Astrocyte (in vitro differentiated cells and primary cell): ENCODE measurements at regions not wholly inside any gene's neighbourhood (a gene's known extent, or its start where the extent isn't known, plus 50 kb on each side); places are given as distances from the start of the nearest gene placed in this dataset.

Experiments used
- DNase-seq: peaks from one replicate; pipeline ENCODE4 v3.0.0-alpha.2; 2010; ENCODE audit warnings: low read depth
- FAIRE-seq: peaks from 2 replicates; lab custom pipeline; 2011; peaks lifted over from hg19 to GRCh38; lab: Jason Lieb, UNC
- H2AFZ ChIP-seq: 2 replicates; pipeline ENCODE4 v1.6.0; 2012; ENCODE audit warnings: low read depth, low read length, inconsistent platforms
- H3K27ac ChIP-seq: 2 replicates; pipeline ENCODE4 v1.5.1; 2011; ENCODE audit warnings: low read depth, low read length, inconsistent platforms
- H3K27me3 ChIP-seq: 2 replicates; pipeline ENCODE4 v1.6.0; 2011; ENCODE audit warnings: low read length, inconsistent platforms; ENCODE audit not compliant: insufficient read depth
- H3K36me3 ChIP-seq: 2 replicates; pipeline ENCODE4 v1.5.1; 2011; ENCODE audit warnings: low read length, inconsistent platforms; ENCODE audit not compliant: insufficient read depth
- H3K4me1 ChIP-seq: 2 replicates; pipeline ENCODE4 v1.5.1; 2011; ENCODE audit warnings: low read length, inconsistent platforms; ENCODE audit not compliant: insufficient read depth
- H3K4me2 ChIP-seq: 2 replicates; pipeline ENCODE4 v1.6.0; 2012; ENCODE audit warnings: low read length, inconsistent platforms
- H3K4me3 ChIP-seq: 2 replicates; pipeline ENCODE4 v1.5.1; 2011; ENCODE audit warnings: low read depth, mild to moderate bottlenecking, low read length, inconsistent platforms; ENCODE audit not compliant: insufficient read depth
- H3K79me2 ChIP-seq: 2 replicates; pipeline ENCODE4 v1.6.0; 2012; ENCODE audit warnings: mild to moderate bottlenecking, low read length, inconsistent platforms; ENCODE audit not compliant: insufficient read depth
- H3K9ac ChIP-seq: 2 replicates; pipeline ENCODE4 v1.6.0; 2012; ENCODE audit warnings: mild to moderate bottlenecking, low read length, inconsistent platforms
- H3K9me3 ChIP-seq: 2 replicates; pipeline ENCODE4 v1.5.1; 2012; ENCODE audit warnings: low read depth, mild to moderate bottlenecking, low read length, inconsistent platforms; ENCODE audit not compliant: insufficient read depth
- H4K20me1 ChIP-seq: 2 replicates; pipeline ENCODE4 v1.6.0; 2012; ENCODE audit warnings: low read length, inconsistent platforms; ENCODE audit not compliant: insufficient read depth
- H3K27ac Mint-ChIP-seq: one replicate; pipeline ENCODE4 v1.8.0; 2021; ENCODE audit warnings: mild to moderate bottlenecking, mixed read lengths; ENCODE audit not compliant: unreplicated experiment
- H3K27me3 Mint-ChIP-seq: one replicate; pipeline ENCODE4 v1.8.0; 2021; ENCODE audit warnings: low read depth, mixed read lengths; ENCODE audit not compliant: unreplicated experiment
- H3K36me3 Mint-ChIP-seq: one replicate; pipeline ENCODE4 v1.8.0; 2021; ENCODE audit warnings: low read depth, mixed read lengths; ENCODE audit not compliant: unreplicated experiment
- H3K4me1 Mint-ChIP-seq: one replicate; pipeline ENCODE4 v1.8.0; 2021; ENCODE audit warnings: low read depth, mixed read lengths; ENCODE audit not compliant: unreplicated experiment
- H3K4me3 Mint-ChIP-seq: one replicate; pipeline ENCODE4 v1.8.0; 2021; ENCODE audit warnings: mild to moderate bottlenecking, moderate library complexity, mixed read lengths; ENCODE audit not compliant: unreplicated experiment
- H3K9me3 Mint-ChIP-seq: one replicate; pipeline ENCODE4 v1.8.0; 2021; ENCODE audit warnings: mild to moderate bottlenecking, mixed read lengths; ENCODE audit not compliant: unreplicated experiment
- EZH2 ChIP-seq: IDR thresholded peaks from 2 replicates; pipeline ENCODE4 v1.6.1; 2012; ENCODE audit warnings: mild to moderate bottlenecking, low read length, inconsistent platforms; ENCODE audit not compliant: insufficient read depth
- TF ChIP-seq, protein P1 (sequence below): IDR thresholded peaks from 2 replicates; pipeline ENCODE4 v1.5.1; 2011; ENCODE audit warnings: low read depth, mild to moderate bottlenecking, inconsistent platforms, low read length, moderate library complexity; ENCODE audit not compliant: insufficient read depth

GRCh38 chr2:104546537-104546936 is 307.4 kb upstream of the POU3F3 start:
- H3K9me3 ChIP-seq: no peaks in the 10 kb centered on the region
- no peak overlapping the region for H3K27ac ChIP-seq
- no peaks in the 10 kb centered on the region for H3K27me3 ChIP-seq
- no peak overlapping the region for H2AFZ ChIP-seq
- no peak overlapping the region for H3K4me3 ChIP-seq
- H3K4me3 Mint-ChIP-seq: no peak overlapping the region
- H3K9me3 Mint-ChIP-seq: peaks cover 2% of the 10 kb centered on the region
- H3K4me1 Mint-ChIP-seq: no peaks in the 10 kb centered on the region
- no peaks in the 10 kb centered on the region for H3K36me3 Mint-ChIP-seq
- FAIRE-seq (no peak), DNase-seq (no peak)
- no peaks in the 10 kb centered on the region for H4K20me1 ChIP-seq
- H3K79me2 ChIP-seq: no peaks in the 10 kb centered on the region
- no peak overlapping the region for H3K4me2 ChIP-seq
- peaks cover 9% of the 10 kb centered on the region for H3K27me3 Mint-ChIP-seq
- H3K4me1 ChIP-seq: no peaks in the 10 kb centered on the region
- no peak overlapping the region for H3K27ac Mint-ChIP-seq
- TF ChIP-seq, protein P1, sequence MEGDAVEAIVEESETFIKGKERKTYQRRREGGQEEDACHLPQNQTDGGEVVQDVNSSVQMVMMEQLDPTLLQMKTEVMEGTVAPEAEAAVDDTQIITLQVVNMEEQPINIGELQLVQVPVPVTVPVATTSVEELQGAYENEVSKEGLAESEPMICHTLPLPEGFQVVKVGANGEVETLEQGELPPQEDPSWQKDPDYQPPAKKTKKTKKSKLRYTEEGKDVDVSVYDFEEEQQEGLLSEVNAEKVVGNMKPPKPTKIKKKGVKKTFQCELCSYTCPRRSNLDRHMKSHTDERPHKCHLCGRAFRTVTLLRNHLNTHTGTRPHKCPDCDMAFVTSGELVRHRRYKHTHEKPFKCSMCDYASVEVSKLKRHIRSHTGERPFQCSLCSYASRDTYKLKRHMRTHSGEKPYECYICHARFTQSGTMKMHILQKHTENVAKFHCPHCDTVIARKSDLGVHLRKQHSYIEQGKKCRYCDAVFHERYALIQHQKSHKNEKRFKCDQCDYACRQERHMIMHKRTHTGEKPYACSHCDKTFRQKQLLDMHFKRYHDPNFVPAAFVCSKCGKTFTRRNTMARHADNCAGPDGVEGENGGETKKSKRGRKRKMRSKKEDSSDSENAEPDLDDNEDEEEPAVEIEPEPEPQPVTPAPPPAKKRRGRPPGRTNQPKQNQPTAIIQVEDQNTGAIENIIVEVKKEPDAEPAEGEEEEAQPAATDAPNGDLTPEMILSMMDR: no peak
- TF ChIP-seq EZH2: no peak
- H3K36me3 ChIP-seq: no peaks in the 10 kb centered on the region
- no peak overlapping the region for H3K9ac ChIP-seq

DNA sequence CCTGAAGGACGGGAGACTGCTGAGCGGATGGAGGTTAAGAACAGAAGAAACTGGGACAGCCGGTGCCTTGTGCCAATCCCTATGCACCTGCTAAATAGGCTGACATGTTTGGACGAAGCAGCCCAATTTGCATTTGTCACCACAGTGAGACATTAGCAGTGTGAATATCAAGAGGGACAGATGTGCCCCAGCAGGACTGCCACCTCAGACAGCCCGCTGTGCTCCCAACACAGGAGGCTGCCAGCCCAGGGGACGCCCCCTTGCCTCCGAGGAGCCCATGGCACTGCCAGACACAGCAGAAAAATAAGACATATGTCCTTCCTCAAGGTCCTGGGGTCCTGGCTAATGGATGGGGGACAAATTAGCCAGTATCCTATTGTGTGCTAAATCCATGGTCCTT is 306.7 kb upstream of the POU3F3 start:
- no peaks in the 10 kb centered on the region for H3K36me3 ChIP-seq
- H3K4me1 ChIP-seq: no peaks in the 10 kb centered on the region
- Mint-ChIP-seq H3K4me3 (no peak overlapping the region), H3K27me3 (peaks cover 9% of the 10 kb centered on the region), H3K36me3 (no peaks in the 10 kb centered on the region), H3K27ac (no peak overlapping the region), H3K4me1 (no peaks in the 10 kb centered on the region), H3K9me3 (peaks cover 2% of the 10 kb centered on the region)
- no peaks in the 10 kb centered on the region for H3K27me3 ChIP-seq
- no peak overlapping the region for H3K4me2 ChIP-seq
- TF ChIP-seq EZH2: no peak
- TF ChIP-seq, protein P1: no peak
- H3K4me3 ChIP-seq: no peak overlapping the region
- H3K9ac ChIP-seq: no peak overlapping the region
- H3K9me3 ChIP-seq: no peaks in the 10 kb centered on the region
- DNase-seq: no peak
- H3K79me2 ChIP-seq: no peaks in the 10 kb centered on the region
- H3K27ac ChIP-seq: no peak overlapping the region
- H4K20me1 ChIP-seq: no peaks in the 10 kb centered on the region
- no peak for FAIRE-seq
- no peak overlapping the region for H2AFZ ChIP-seq

DNA sequence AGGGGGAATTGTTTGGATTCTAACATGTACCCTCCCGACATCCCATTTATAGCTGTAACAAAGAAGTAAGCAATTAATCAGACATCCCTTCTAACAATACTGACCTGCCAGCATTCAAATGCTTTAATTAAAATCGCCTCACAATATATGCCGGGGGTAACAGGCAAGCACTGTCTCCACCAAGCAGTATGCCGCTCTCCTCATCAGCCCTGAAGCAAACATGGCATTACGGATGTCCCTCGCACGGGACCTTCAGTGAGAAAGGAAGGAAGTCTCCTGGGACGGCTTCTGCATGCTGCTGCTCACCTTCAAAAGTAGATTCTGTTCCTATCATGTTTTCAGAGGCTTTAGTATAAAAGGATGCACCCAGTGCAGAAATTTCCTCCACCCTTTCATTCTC is 292.7 kb upstream of the POU3F3 start:
- DNase-seq: no peak
- Histone ChIP-seq H3K4me2 (no peak overlapping the region), H3K27me3 (no peaks in the 10 kb centered on the region), H3K27ac (no peak overlapping the region), H3K4me1 (no peaks in the 10 kb centered on the region), H3K79me2 (no peaks in the 10 kb centered on the region), H3K9ac (no peak overlapping the region), H3K36me3 (no peaks in the 10 kb centered on the region), H3K4me3 (no peak overlapping the region), H3K9me3 (no peaks in the 10 kb centered on the region), H2AFZ (no peak overlapping the region), H4K20me1 (no peaks in the 10 kb centered on the region)
- no peaks in the 10 kb centered on the region for H3K4me1 Mint-ChIP-seq
- H3K27me3 Mint-ChIP-seq: peaks cover 2% of the 10 kb centered on the region
- H3K27ac Mint-ChIP-seq: no peak overlapping the region
- TF ChIP-seq EZH2: no peak
- TF ChIP-seq, protein P1: no peak
- no peaks in the 10 kb centered on the region for H3K9me3 Mint-ChIP-seq
- no peaks in the 10 kb centered on the region for H3K36me3 Mint-ChIP-seq
- FAIRE-seq: no peak
- H3K4me3 Mint-ChIP-seq: no peak overlapping the region
